K562 (cell line): ENCODE measurements at regions not wholly inside any gene's neighbourhood (a gene's known extent, or its start where the extent isn't known, plus 50 kb on each side); places are given as distances from the start of the nearest gene placed in this dataset.

Source experiments
- ATAC-seq: fragments of 200-7000 bp; cut with Tn5 transposase; 3 replicates; pipeline ENCODE4 v1.9.1; 2020; ENCODE audit warnings: moderate library complexity
- BruUV-seq: library from RNA; stranded (reverse); fragments of 400-500 nt; replicated peaks from 2 replicates; lab custom pipeline; 2021; lab: Mats Ljungman, UMichigan
- CTCF ChIA-PET: fragments of 300-600 bp; formaldehyde crosslinking; extraction: SDS; loops from one replicate; lab custom pipeline; 2021; ENCODE audit warnings: low intra/inter-chr PET ratio; lab: Yijun Ruan, JAX
- POLR2A ChIA-PET: fragments of 300-600, 350-650 bp; sonication (Branson Sonifier 250); formaldehyde crosslinking; extraction: SDS; loops from one replicate; lab custom pipeline; 2021; ENCODE audit warnings: antibody characterized with exemption, inconsistent platforms; lab: Yijun Ruan, JAX
- DNase-seq, 4 experiments: peaks; one replicate each; pipeline versions ENCODE4 v3.0.0 to v3.0.0-alpha.2; 2011 to 2018; ENCODE audit warnings: low spot score in 3 of 4, mixed read lengths in 3 of 4; ENCODE audit errors: extremely low read depth in 1 of 4
- FAIRE-seq: peaks from 2 replicates; lab custom pipeline; 2011; peaks lifted over from hg19 to GRCh38; lab: Jason Lieb, UNC
- H2AFZ ChIP-seq: 2 replicates; pipeline ENCODE4 v1.6.0; 2011; ENCODE audit warnings: low read depth, low read length, control low read depth, inconsistent platforms
- H3K27ac ChIP-seq: fragments of 200-600 bp; 3 replicates; pipeline ENCODE4 v1.8.0; 2011; ENCODE audit warnings: low read depth, mild to moderate bottlenecking, control low read depth, inconsistent platforms, low read length, moderate library complexity, mixed read lengths; ENCODE audit errors: extremely low read depth
- H3K27me3 ChIP-seq, 2 experiments: fragments of 300-600 bp in 1 of 2; 2 replicates in 1 of 2; 3 replicates in 1 of 2; pipeline versions ENCODE4 v1.6.0 to v1.8.0; 2011; ENCODE audit warnings: inconsistent platforms in 2 of 2, low read length in 2 of 2, mild to moderate bottlenecking in 1 of 2, mixed read lengths in 1 of 2, moderate library complexity in 1 of 2; ENCODE audit not compliant: control insufficient read depth in 2 of 2, insufficient read depth in 2 of 2
- H3K36me3 ChIP-seq: fragments of 300-600 bp; 3 replicates; pipeline ENCODE4 v1.8.0; 2011; ENCODE audit warnings: mild to moderate bottlenecking, low read length, inconsistent platforms; ENCODE audit not compliant: control insufficient read depth, insufficient read depth
- H3K4me1 ChIP-seq, 2 experiments: fragments of 200-600 bp in 1 of 2; replicated peaks in 1 of 2; 2 replicates in 1 of 2; 3 replicates in 1 of 2; pipeline versions ENCODE4 v1.5.1 to v1.8.0; 2011; ENCODE audit warnings: inconsistent platforms in 2 of 2, low read length in 2 of 2, mild to moderate bottlenecking in 1 of 2, mixed read lengths in 1 of 2, moderate library complexity in 1 of 2; ENCODE audit not compliant: control insufficient read depth in 2 of 2, insufficient read depth in 2 of 2
- H3K4me2 ChIP-seq: 2 replicates; pipeline ENCODE4 v1.6.1; 2011; ENCODE audit warnings: low read length, control low read depth, inconsistent platforms, mixed read lengths; ENCODE audit not compliant: insufficient read depth
- H3K4me3 ChIP-seq: fragments of 200-600 bp; sonication (generic), shearing (Covaris generic); 2 replicates; pipeline ENCODE4 v1.5.1; 2016; ENCODE audit warnings: control low read depth, inconsistent platforms
- H3K79me2 ChIP-seq: fragments of 200-600 bp; 3 replicates; pipeline ENCODE4 v1.8.0; 2011; ENCODE audit warnings: low read length, inconsistent platforms; ENCODE audit not compliant: control insufficient read depth, insufficient read depth
- H3K9ac ChIP-seq, 2 experiments: 2 replicates each; pipeline versions ENCODE4 v1.6.0 to v1.6.1; 2011; ENCODE audit warnings: low read depth in 2 of 2, low read length in 2 of 2, control low read depth in 1 of 2, inconsistent platforms in 1 of 2, mild to moderate bottlenecking in 1 of 2, mixed read lengths in 1 of 2; ENCODE audit not compliant: insufficient read depth in 1 of 2
- H3K9me1 ChIP-seq: one replicate; pipeline ENCODE4 v1.6.0; 2011; ENCODE audit warnings: inconsistent platforms, mild to moderate bottlenecking, low read length, moderate library complexity; ENCODE audit not compliant: control insufficient read depth, insufficient read depth
- H3K9me3 ChIP-seq: replicated peaks from 2 replicates; pipeline ENCODE4 v1.5.1; 2011; ENCODE audit warnings: low read depth, low read length, inconsistent platforms; ENCODE audit not compliant: control insufficient read depth, insufficient read depth
- H4K20me1 ChIP-seq: replicated peaks from 2 replicates; pipeline ENCODE4 v1.6.1; 2011; ENCODE audit warnings: low read length, inconsistent platforms, mixed read lengths; ENCODE audit not compliant: control insufficient read depth, insufficient read depth
- DACH1 ChIP-seq: fragments of 450-650 bp; IDR thresholded peaks from 2 replicates; pipeline ENCODE4 v1.6.1; 2018; ENCODE audit not compliant: partially characterized antibody
- RFX5 ChIP-seq: IDR thresholded peaks from 2 replicates; pipeline ENCODE4 v1.6.1; 2011; ENCODE audit warnings: low read depth, mild to moderate bottlenecking, improper control_type of control experiment, low read length
- WGBS: fragments of 100-300 bp; shearing (Covaris generic); methylation state at CpG from one replicate; pipeline ENCODE4 v1.1.6; 2016; ENCODE audit warnings: low coverage, mixed read lengths; ENCODE audit not compliant: insufficient coverage; ENCODE audit errors: missing lambda C conversion rate; 5-methylcytosine and 5-hydroxymethylcytosine counted together
- in situ Hi-C: fragments of 300-500 bp; cut with MboI; formaldehyde crosslinking; loops from 4 replicates; pipeline ENCODE4 v1.15.0; 2018; ENCODE audit warnings: inconsistent platforms, mixed read lengths
- intact Hi-C: fragments of 100-400 bp; cut with micrococcal nuclease; formaldehyde crosslinking; loops from 2 replicates; pipeline ENCODE4 v1.14.2; 2022
- TF ChIP-seq, protein P1 (sequence below): fragments of 450-650 bp; IDR thresholded peaks from 2 replicates; pipeline ENCODE4 v1.6.1; 2018; ENCODE audit warnings: mild to moderate bottlenecking, low read depth; ENCODE audit not compliant: partially characterized antibody

DNA sequence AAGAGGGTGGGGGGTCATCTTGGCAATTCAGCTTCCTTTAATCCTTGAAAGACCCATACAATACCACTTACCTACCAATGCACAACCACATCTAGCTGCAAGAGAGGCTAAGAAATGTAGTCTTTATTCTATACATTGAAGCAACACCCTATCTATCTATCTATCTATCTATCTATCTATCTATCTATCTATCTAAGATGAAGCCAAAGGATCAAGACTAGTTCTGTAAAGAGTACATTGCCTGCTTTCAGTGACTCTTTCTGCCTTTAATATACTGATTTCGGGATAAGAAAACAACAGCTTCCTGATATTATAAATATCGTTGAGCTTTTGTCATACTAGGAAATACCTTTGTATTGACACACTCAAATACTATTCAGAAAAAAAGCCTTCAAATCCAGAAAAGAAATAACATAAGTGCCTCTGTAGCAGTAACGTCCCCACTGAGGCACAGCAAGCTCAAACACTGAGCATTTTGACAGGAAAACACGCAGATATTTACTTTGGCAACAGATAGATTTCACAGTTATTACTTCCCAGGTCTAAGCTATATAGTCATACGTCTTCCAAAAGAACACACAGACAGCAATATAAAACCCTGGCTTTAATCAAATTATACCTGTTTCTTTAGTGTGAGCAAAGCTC, 139.4 kb upstream of the SERTAD2 start:
- H3K9me3 ChIP-seq: no peaks in the 10 kb centered on the region
- FAIRE-seq: no peak
- H3K27ac ChIP-seq: no peak overlapping the region
- intact Hi-C loops: loop anchor here (1.0 kb wide), 1 partner anchor 147 kb away; no protein-coding TSS in a partner anchor
- H3K79me2 ChIP-seq: no peaks in the 10 kb centered on the region
- H3K9me1 ChIP-seq: no peaks in the 10 kb centered on the region
- peaks cover 0 to 11% of the 10 kb centered on the region in 2 experiments; a peak in 4 of 5 replicates for H3K27me3 ChIP-seq
- H3K4me3 ChIP-seq: no peak overlapping the region
- no peaks in the 10 kb centered on the region for H4K20me1 ChIP-seq
- WGBS: 10% methylated on average over 5 of the region's 5 CpGs
- POLR2A ChIA-PET: interaction anchor here (0.6 to 1.1 kb wide), 5 partner anchors 12 to 520 kb away, joined by 3 to 4 read pairs (median 3); no protein-coding TSS in a partner anchor
- H3K4me2 ChIP-seq: no peak overlapping the region
- ATAC-seq: no peak
- peaks cover 6 to 8% of the 10 kb centered on the region in 2 experiments; a peak in 2 of 5 replicates for H3K4me1 ChIP-seq
- no peak for TF ChIP-seq RFX5
- TF ChIP-seq DACH1: peak; percentile 68
- TF ChIP-seq, protein P1, sequence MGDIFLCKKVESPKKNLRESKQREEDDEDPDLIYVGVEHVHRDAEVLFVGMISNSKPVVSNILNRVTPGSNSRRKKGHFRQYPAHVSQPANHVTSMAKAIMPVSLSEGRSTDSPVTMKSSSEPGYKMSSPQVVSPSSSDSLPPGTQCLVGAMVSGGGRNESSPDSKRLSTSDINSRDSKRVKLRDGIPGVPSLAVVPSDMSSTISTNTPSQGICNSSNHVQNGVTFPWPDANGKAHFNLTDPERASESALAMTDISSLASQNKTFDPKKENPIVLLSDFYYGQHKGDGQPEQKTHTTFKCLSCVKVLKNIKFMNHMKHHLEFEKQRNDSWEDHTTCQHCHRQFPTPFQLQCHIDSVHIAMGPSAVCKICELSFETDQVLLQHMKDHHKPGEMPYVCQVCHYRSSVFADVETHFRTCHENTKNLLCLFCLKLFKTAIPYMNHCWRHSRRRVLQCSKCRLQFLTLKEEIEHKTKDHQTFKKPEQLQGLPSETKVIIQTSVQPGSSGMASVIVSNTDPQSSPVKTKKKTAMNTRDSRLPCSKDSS: no peak
- no peak overlapping the region for H3K9ac ChIP-seq
- CTCF ChIA-PET: interaction anchor here (1.2 kb wide), 1 partner anchor 147 kb away, joined by 5 read pairs; no protein-coding TSS in a partner anchor
- in situ Hi-C loops: no loop called here
- no peaks in the 10 kb centered on the region for H3K36me3 ChIP-seq
- no peak for DNase-seq
- no peak overlapping the region for H2AFZ ChIP-seq
- BruUV-seq: no TSS peak
